ENCODE measurements at regions not wholly inside any gene's neighbourhood (a gene's known extent, or its start where the extent isn't known, plus 50 kb on each side); places are given as distances from the start of the nearest gene placed in this dataset.

DNA sequence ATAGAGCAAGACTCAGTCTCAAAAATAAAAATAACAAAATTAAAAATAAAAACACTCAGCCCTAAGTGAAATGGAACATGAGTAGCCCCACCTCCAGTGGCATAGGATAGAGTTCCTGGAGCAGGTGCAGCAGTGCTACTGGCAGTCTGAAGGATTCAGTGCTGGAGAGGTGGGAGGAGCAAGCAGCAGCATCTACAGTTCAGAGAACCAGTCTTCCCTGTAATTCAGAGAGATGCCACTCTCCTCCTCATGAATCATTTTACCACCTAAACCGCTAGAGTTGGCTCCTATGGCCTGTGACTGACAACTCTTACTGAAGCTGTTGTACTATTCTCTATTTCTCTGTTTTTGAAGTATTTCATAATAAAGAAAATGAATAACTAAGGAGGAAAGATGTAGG, 56.0 kb upstream of the SMURF2 start:
- TF ChIP-seq, protein P1, sequence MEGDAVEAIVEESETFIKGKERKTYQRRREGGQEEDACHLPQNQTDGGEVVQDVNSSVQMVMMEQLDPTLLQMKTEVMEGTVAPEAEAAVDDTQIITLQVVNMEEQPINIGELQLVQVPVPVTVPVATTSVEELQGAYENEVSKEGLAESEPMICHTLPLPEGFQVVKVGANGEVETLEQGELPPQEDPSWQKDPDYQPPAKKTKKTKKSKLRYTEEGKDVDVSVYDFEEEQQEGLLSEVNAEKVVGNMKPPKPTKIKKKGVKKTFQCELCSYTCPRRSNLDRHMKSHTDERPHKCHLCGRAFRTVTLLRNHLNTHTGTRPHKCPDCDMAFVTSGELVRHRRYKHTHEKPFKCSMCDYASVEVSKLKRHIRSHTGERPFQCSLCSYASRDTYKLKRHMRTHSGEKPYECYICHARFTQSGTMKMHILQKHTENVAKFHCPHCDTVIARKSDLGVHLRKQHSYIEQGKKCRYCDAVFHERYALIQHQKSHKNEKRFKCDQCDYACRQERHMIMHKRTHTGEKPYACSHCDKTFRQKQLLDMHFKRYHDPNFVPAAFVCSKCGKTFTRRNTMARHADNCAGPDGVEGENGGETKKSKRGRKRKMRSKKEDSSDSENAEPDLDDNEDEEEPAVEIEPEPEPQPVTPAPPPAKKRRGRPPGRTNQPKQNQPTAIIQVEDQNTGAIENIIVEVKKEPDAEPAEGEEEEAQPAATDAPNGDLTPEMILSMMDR (IDR thresholded peaks at IDR 0.05), result no peak
- TF ChIP-seq POLR2A (IDR thresholded peaks at IDR 0.05), result no peak

Data from heart left ventricle (tissue), 13 donors.